ENCODE measurements at regions not wholly inside any gene's neighbourhood (a gene's known extent, or its start where the extent isn't known, plus 50 kb on each side); places are given as distances from the start of the nearest gene placed in this dataset.

DNA sequence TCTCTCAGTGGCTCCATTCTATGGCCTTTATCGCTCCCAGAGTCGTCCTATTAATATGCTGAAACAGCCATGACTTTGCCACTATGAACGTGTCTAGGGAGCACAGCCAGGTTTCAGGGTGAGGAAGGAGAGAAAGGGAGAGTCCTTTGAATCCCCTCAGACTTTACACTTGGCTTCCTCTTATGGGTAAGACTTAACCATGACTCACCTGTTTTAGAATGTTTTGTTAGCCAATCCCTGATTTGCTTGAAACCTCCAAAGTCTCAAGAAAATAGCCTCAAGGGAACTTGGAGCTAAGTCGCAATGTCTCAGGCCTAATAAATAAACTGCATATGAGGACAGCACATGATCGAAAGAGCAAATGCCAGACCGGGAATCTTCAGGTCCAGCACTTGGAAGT is 131.2 kb upstream of the RCN1 start:
- Histone ChIP-seq H3K36me3 (ENCODE audit: insufficient read depth, low read length) (no peaks in the 10 kb centered on the region), H3K4me3 (ENCODE audit: low read depth, low read length, poor library complexity, severe bottlenecking) (no peak overlapping the region), H3K4me1 (ENCODE audit: insufficient read depth, low read length, poor library complexity, severe bottlenecking) (no peaks in the 10 kb centered on the region), H2AFZ (ENCODE audit: low read length) (no peak overlapping the region), H4K20me1 (ENCODE audit: insufficient read depth, low read length) (no peaks in the 10 kb centered on the region), H3K9me2 (ENCODE audit: insufficient read depth, low read length) (no peaks in the 10 kb centered on the region), H3K27ac (ENCODE audit: low read depth, low read length, poor library complexity, severe bottlenecking) (no peak overlapping the region), H3K4me2 (ENCODE audit: low read length) (no peak overlapping the region), H3K9me3 (ENCODE audit: low read length) (no peaks in the 10 kb centered on the region), H3K79me2 (ENCODE audit: insufficient read depth, low read depth, low read length) (no peaks in the 10 kb centered on the region)
- no peak for DNase-seq (ENCODE audit: low spot score)
- intact Hi-C loops (cut with micrococcal nuclease; ENCODE audit: unreplicated experiment), result loop anchor here (2.0 to 10.0 kb wide), 3 partner anchors 563 to 852 kb away; no protein-coding TSS in a partner anchor
- ChIA-PET POLR2A (no interaction called here), CTCF (ENCODE audit: unreplicated experiment) (no interaction called here)
- no peak for TF ChIP-seq EZH2phosphoT487 (IDR thresholded peaks at IDR 0.05; ENCODE audit: borderline replicate concordance, low read depth, low read length)
- BruUV-seq (replicated peaks), result no TSS peak

DNA sequence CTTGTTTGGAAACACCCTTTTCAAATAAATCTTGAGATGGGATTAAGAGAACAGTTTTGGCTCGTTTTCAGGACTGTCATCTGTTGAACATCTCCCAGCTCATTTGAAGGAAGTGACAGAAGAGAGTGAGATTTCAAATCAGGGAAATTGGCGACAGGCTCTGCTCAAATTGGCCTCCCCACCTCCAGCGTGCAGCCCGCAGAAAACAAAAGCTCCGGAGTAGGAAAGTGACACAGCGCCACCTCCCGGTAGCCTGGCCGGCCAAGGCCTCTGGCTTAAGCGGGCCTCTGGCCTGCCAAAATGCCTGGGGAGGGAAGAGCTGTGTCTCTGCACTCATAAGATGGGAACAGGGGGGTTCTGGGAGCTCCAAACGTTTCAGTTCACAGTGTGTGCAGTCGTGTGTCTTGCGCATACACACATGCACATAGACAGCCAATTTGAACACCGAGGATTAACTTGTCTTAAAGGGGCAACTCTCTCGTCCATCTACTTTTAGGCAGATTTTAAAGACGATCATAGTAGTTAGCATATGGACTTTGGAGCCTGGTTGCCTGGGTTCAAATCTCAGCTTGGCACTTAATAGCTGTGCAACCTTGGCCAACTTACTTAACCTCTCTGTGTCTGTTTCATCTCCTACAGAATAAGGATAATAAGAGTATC is 132.7 kb upstream of the RCN1 start:
- H3K27ac ChIP-seq (ENCODE audit: low read depth, low read length, poor library complexity, severe bottlenecking), result no peak overlapping the region
- DNase-seq (ENCODE audit: low spot score), result peak; percentile 35
- ChIA-PET CTCF (ENCODE audit: unreplicated experiment) (no interaction called here), POLR2A (no interaction called here)
- H3K4me1 ChIP-seq (ENCODE audit: insufficient read depth, low read length, poor library complexity, severe bottlenecking), result no peaks in the 10 kb centered on the region
- no peak overlapping the region for H3K4me3 ChIP-seq (ENCODE audit: low read depth, low read length, poor library complexity, severe bottlenecking)
- no peaks in the 10 kb centered on the region for H3K79me2 ChIP-seq (ENCODE audit: insufficient read depth, low read depth, low read length)
- no peaks in the 10 kb centered on the region for H3K36me3 ChIP-seq (ENCODE audit: insufficient read depth, low read length)
- H3K9me2 ChIP-seq (ENCODE audit: insufficient read depth, low read length), result no peaks in the 10 kb centered on the region
- no TSS peak for BruUV-seq (replicated peaks)
- no peaks in the 10 kb centered on the region for H4K20me1 ChIP-seq (ENCODE audit: insufficient read depth, low read length)
- intact Hi-C loops (cut with micrococcal nuclease; ENCODE audit: unreplicated experiment), result loop anchor here (2.0 to 10.0 kb wide), 3 partner anchors 561 to 851 kb away; no protein-coding TSS in a partner anchor
- H3K9me3 ChIP-seq (ENCODE audit: low read length), result no peaks in the 10 kb centered on the region
- no peak overlapping the region for H2AFZ ChIP-seq (ENCODE audit: low read length)
- TF ChIP-seq EZH2phosphoT487 (IDR thresholded peaks at IDR 0.05; ENCODE audit: borderline replicate concordance, low read depth, low read length), result no peak
- TF ChIP-seq, protein P1, sequence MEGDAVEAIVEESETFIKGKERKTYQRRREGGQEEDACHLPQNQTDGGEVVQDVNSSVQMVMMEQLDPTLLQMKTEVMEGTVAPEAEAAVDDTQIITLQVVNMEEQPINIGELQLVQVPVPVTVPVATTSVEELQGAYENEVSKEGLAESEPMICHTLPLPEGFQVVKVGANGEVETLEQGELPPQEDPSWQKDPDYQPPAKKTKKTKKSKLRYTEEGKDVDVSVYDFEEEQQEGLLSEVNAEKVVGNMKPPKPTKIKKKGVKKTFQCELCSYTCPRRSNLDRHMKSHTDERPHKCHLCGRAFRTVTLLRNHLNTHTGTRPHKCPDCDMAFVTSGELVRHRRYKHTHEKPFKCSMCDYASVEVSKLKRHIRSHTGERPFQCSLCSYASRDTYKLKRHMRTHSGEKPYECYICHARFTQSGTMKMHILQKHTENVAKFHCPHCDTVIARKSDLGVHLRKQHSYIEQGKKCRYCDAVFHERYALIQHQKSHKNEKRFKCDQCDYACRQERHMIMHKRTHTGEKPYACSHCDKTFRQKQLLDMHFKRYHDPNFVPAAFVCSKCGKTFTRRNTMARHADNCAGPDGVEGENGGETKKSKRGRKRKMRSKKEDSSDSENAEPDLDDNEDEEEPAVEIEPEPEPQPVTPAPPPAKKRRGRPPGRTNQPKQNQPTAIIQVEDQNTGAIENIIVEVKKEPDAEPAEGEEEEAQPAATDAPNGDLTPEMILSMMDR (conservative IDR thresholded peaks at IDR 0.05; ENCODE audit: low read length), result peak; percentile 80
- H3K4me2 ChIP-seq (ENCODE audit: low read length), result no peak overlapping the region

DNA sequence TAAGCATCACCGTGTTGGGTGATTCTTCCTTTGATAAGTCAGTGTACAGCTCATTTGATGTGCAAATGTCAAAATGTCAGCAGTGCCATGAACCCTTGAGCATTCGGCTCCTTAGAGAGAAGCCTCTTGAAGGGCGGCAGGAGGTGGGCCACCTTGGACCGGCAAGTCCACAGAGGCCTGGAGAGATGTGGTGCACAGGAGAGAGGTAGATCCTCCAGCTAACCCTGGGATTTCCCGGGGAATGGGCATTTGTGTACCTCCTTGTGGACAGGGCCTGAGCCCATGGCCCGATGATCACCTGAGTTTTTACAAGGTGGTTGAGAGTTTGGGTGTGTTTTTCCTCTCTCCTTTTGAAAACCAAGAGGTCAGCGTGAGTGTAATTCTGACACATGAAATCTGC is 133.2 kb upstream of the RCN1 start:
- Histone ChIP-seq H3K4me2 (ENCODE audit: low read length) (no peak overlapping the region), H3K79me2 (ENCODE audit: insufficient read depth, low read depth, low read length) (no peaks in the 10 kb centered on the region), H3K4me3 (ENCODE audit: low read depth, low read length, poor library complexity, severe bottlenecking) (no peak overlapping the region), H3K36me3 (ENCODE audit: insufficient read depth, low read length) (no peaks in the 10 kb centered on the region), H2AFZ (ENCODE audit: low read length) (no peak overlapping the region), H4K20me1 (ENCODE audit: insufficient read depth, low read length) (no peaks in the 10 kb centered on the region), H3K4me1 (ENCODE audit: insufficient read depth, low read length, poor library complexity, severe bottlenecking) (no peaks in the 10 kb centered on the region), H3K9me2 (ENCODE audit: insufficient read depth, low read length) (no peaks in the 10 kb centered on the region), H3K27ac (ENCODE audit: low read depth, low read length, poor library complexity, severe bottlenecking) (no peak overlapping the region), H3K9me3 (ENCODE audit: low read length) (no peaks in the 10 kb centered on the region)
- no TSS peak for BruUV-seq (replicated peaks)
- intact Hi-C loops (cut with micrococcal nuclease; ENCODE audit: unreplicated experiment), result loop anchor here (2.0 to 10.0 kb wide), 3 partner anchors 561 to 850 kb away; no protein-coding TSS in a partner anchor
- TF ChIP-seq, protein P1 (conservative IDR thresholded peaks at IDR 0.05; ENCODE audit: low read length), result no peak
- no peak for TF ChIP-seq EZH2phosphoT487 (IDR thresholded peaks at IDR 0.05; ENCODE audit: borderline replicate concordance, low read depth, low read length)
- CTCF ChIA-PET (ENCODE audit: unreplicated experiment), result no interaction called here
- POLR2A ChIA-PET, result no interaction called here
- no peak for DNase-seq (ENCODE audit: low spot score)
